NCI-H748 (cell line): ENCODE measurements at regions not wholly inside any gene's neighbourhood (a gene's known extent, or its start where the extent isn't known, plus 50 kb on each side); places are given as distances from the start of the nearest gene placed in this dataset.

Experiments
- DNase-seq: peaks from one replicate; lab custom pipeline; 2025; ENCODE audit not compliant: unreplicated experiment; lab: John Stamatoyannopoulos, UW

GRCh38 chr1:37238364-37239224 lies 204.3 kb upstream of the GRIK3 start:
- DNase-seq = peak; percentile 3

- peak; percentile 35 for DNase-seq
These were observed 205.0 kb upstream of the GRIK3 start for GRCh38 chr1:37239225-37239740.

DNA sequence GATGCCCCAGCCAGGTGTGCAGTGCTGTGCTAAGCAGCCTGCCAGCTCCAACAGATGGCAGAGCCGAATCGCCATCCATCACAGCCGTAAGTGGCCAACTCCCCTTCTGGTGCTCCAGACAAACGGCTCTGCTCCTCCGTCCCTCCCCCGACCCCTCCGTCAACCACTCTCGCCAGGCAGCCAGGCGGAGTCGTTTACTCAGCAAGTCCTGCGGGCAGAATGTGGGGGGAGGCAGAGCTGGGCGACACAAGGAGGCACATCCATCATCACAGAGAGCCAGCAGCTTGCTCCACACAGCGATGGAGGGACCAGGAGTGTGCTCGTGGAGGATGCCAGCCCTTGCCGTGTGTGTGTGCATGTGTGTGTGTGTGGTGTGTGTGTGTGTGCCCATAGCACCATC lies 206.6 kb upstream of the GRIK3 start:
- peak; percentile 67 for DNase-seq

- DNase-seq = no peak
These were observed 208.2 kb upstream of the GRIK3 start for GRCh38 chr1:37242501-37242900.

- no peak for DNase-seq
These were observed 209.2 kb upstream of the GRIK3 start for GRCh38 chr1:37243368-37244082.

GRCh38 chr1:37244083-37244480 lies 209.8 kb upstream of the GRIK3 start:
- DNase-seq = no peak

DNA sequence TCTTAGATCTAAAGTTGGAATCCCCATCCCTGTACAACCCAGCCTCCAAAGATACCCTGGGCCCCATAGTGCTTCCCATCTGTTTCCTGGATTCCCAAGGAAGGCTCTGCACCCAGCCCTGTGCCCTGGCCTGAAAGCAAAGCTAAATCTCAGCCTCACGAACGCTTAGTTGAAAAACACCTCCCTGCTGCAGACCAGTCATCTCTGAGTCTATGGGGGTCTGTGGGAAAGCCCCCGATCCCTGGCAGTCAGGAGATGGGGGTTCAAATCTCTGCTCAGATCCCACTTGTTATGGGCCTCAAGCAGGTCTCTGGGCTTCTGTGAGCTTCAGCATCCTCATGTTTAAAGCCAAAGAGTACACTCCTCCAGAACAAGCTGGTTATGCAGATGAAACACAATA lies 210.5 kb upstream of the GRIK3 start:
- DNase-seq = no peak

- DNase-seq = peak; percentile 82
These were observed 212.3 kb upstream of the GRIK3 start for GRCh38 chr1:37246631-37247030.

DNA sequence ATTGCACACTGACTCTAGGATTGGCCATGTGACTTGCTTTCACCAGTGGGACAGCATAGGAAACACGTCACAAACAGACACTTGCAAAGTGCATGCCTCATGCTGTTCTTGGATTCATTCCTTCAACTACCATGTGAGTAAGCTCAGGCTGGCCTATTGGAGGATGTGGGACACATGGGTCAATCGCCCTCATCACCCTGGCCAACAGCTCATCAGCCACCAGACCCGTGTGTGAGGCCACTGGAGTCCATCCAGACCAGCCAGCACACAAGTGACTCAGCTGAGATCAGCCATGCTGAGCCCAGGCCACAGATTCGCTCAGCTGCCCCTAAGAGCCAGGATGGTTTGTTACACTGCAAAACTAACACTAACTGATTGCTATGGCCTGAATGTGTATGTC lies 216.1 kb upstream of the GRIK3 start:
- DNase-seq = no peak

GRCh38 chr1:37255136-37255795 lies 219.1 kb upstream of the ZC3H12A start:
- peak; percentile 70 for DNase-seq

DNA sequence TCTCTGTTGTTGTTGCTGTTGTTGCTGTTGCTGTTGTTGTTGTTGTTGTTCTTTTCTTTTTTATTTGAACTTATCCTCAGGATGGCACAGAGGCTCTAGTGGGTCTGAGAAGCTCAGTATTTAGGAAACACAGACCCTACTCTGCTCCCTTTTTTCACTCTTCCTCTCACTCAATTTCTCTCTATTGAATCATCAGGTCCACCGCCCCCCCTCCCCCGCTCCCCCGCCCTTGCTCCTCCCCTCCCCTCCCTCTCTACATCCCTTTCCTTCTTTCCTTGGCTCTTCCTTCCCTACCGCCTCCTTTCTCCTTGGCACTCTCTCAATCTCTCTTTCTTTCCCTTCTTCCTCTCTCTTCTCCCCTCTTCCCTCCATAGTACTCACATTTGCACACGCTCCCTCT lies 218.5 kb upstream of the ZC3H12A start:
- no peak for DNase-seq

DNA sequence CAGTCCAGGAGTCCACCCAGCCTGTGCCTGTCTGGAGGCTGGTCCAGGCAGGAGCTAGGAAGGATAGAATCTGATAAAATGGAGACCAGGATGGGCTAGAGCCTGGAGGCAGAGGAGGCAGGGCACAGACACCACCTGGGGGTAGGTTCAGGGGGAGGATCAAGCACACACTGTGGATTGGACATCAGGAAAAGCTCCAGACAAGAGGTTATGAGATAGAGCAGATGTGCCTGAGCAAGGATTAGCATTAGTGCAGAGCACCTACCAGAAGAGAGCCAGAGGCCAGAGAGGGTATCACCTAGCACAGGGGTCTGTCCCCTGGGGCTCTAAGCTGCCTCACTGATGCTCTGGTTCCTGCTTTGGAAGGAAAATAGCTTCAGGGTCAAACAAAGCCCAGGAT lies 216.7 kb upstream of the ZC3H12A start:
- DNase-seq = no peak

DNA sequence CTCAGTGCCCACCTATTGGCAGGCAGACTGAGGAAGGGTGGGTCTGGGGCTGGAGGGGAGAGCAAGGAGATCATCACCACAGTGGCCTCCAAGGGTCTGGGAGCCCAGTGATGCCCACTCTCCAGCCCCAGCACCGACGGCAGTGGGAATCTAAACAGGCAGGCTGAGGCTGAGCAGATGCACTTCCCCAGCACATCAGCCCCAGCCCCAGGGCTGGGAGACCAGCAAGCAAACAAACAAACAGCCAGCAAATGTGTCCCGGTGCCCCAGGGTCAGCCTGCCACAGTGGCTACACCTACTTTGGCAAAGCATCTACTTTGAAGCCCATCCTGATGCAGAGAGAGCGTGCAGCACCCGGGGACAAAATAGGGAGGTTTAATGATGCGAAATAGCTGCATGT lies 216.3 kb upstream of the ZC3H12A start:
- DNase-seq = peak; percentile 59

GRCh38 chr1:37259019-37259418 lies 215.4 kb upstream of the ZC3H12A start:
- DNase-seq = no peak

DNA sequence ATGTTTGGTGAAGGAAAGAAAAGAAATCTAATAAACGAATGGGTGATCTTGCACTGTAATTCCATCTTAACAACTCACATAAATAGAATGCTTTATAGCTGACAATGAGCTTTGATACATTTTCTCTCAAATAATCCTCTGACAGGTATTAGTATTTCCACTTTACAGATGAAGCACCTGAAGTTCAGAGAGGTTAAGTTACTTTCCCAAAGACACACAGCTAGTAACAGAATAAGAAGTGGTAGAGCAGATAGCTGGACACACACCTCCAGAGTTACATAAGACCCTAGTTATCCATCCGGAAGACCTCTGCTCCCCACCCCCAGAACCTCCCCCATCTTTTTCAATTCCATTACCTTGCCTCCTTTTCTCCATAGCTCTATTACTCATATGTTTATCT lies 213.3 kb upstream of the ZC3H12A start:
- no peak for DNase-seq

DNA sequence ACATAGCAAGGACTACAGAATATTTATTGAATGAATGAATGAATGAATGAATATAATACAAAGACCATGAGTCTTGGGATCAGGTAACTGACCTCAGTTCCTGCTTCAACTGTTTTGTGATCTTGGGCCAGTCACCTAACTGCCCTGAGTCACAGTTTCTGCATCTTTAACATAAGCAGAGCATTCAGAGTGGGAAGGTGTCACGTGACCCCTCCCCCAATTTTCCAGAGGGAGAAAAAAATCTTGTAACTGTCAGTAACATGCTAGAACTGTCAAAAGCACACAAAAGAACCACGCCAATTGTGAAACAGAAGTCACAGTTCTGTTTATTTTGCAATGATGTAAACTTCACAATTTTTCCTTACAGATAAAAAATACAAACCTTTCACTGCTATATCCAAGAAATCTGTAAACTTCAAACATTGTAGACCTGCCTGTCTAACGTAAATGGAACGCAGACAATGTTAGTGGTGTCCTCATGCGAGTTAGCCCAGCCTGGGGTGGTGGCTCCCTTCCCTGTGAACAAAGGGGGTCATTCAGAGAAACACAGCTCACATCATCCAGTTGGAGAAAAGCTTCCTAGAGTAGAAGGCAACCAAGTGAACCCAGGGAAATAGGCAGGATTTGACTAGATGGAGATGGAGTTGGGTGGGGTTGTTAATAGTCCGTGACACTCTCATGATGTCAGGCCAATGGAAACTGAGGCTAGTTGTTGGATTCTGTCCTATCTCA lies 211.8 kb upstream of the ZC3H12A start:
- DNase-seq = no peak

- DNase-seq = no peak
These were observed 209.2 kb upstream of the ZC3H12A start for GRCh38 chr1:37265156-37265555.

GRCh38 chr1:37265786-37266667 lies 208.4 kb upstream of the ZC3H12A start:
- no peak for DNase-seq

DNA sequence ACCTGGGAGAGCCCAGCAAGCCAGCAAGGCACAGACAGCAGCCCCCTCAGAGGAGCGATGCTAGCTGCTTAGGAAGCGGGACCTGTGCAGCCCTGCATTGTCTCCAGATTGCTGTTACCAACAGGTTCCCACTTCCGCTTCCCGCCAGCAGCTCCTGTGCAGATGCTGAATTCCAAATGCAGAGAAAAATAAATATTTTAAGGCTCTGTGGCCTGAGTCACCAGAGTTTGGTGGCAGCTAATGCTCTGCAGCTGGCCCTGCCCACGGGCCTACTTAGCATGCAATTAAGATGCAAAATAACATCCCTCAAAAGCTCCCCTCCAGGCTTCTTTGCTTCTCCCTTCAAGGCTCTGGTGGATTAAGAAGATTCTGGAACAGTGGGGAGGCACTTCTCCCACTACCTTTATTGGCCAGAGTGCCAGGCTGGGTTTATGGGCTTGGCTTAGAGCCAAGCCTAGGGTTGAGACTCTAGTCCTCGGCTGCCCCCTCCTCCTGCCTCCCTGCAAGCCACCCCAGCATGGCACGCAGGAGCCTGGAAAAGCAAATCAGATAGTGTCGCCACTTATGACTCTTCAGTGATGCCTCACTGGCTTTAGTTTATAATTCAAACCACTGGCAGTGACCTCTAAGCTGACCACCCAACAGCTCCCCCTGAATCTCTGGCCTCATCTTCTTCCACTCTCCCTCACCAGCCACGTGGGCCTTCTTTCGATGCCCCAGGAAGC lies 207.1 kb upstream of the ZC3H12A start:
- DNase-seq = peak; percentile 55
